ENCODE measurements at regions not wholly inside any gene's neighbourhood (a gene's known extent, or its start where the extent isn't known, plus 50 kb on each side); places are given as distances from the start of the nearest gene placed in this dataset.

DNA sequence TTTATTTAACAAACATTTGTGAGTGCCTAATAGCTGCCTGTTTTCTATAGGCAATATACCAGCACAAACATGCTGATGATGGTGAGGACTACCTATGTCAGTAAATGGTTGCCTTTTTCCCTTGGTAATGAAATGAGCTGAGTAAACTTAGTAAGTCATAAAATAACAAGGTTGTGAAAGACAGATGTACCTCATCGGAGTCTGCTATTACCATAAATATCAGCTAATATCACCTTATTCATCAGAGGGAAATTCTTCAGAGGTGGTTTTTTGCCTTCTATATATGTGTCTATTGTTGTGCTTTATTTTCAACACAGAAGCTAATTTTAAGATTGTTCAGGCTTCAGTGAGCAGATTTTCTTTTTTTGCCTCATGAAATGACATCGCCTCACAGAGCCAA lies 1040.5 kb downstream of the DTWD2 start:
- no peak for DNase-seq (ENCODE audit: low read depth)
- no peak overlapping the region for H3K4me3 ChIP-seq (ENCODE audit: control insufficient read depth, low read depth, low read length)

GRCh38 chr5:117947121-117947520 lies 1041.2 kb downstream of the DTWD2 start:
- no peak overlapping the region for H3K4me3 ChIP-seq (ENCODE audit: control insufficient read depth, low read depth, low read length)
- no peak for DNase-seq (ENCODE audit: low read depth)
- no peak for TF ChIP-seq CTCF (IDR thresholded peaks at IDR 0.05; ENCODE audit: control insufficient read depth, insufficient read depth, low read depth, low read length, missing control alignments)

More for the DNA sequence above, 1040.5 kb downstream of the DTWD2 start:
- no peak for TF ChIP-seq CTCF (IDR thresholded peaks at IDR 0.05; ENCODE audit: control insufficient read depth, insufficient read depth, low read depth, low read length, missing control alignments)

DNA sequence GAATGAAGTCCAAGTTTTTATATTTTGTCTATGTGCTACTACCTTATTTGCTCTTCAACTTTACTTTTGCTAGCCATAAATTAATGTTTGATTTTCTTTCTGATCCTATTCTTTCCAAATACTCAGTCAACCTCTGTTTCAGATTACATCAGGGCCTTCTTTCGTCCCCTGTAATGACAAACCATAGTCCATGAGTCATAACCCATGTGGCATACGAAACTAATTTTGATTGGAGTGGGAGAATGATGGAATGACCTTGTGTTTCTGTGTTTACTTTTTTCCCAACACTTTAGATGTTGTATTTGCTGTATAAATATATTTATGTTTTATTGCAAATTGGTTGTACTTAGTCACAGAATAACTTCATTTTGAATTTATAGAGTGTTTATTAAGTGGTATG lies 1043.1 kb downstream of the DTWD2 start:
- H3K4me3 ChIP-seq (ENCODE audit: control insufficient read depth, low read depth, low read length) = no peak overlapping the region
- DNase-seq (ENCODE audit: low read depth) = no peak
- no peak for TF ChIP-seq CTCF (IDR thresholded peaks at IDR 0.05; ENCODE audit: control insufficient read depth, insufficient read depth, low read depth, low read length, missing control alignments)

- no peak for DNase-seq (ENCODE audit: low read depth)
- TF ChIP-seq CTCF (IDR thresholded peaks at IDR 0.05; ENCODE audit: control insufficient read depth, insufficient read depth, low read depth, low read length, missing control alignments) = no peak
- H3K4me3 ChIP-seq (ENCODE audit: control insufficient read depth, low read depth, low read length) = no peak overlapping the region
These were observed 1044.8 kb downstream of the DTWD2 start for GRCh38 chr5:117943541-117943940.

- H3K4me3 ChIP-seq (ENCODE audit: control insufficient read depth, low read depth, low read length) = no peak overlapping the region
- no peak for DNase-seq (ENCODE audit: low read depth)
- no peak for TF ChIP-seq CTCF (IDR thresholded peaks at IDR 0.05; ENCODE audit: control insufficient read depth, insufficient read depth, low read depth, low read length, missing control alignments)
These were observed 1045.4 kb downstream of the DTWD2 start for GRCh38 chr5:117942861-117943519.

DNA sequence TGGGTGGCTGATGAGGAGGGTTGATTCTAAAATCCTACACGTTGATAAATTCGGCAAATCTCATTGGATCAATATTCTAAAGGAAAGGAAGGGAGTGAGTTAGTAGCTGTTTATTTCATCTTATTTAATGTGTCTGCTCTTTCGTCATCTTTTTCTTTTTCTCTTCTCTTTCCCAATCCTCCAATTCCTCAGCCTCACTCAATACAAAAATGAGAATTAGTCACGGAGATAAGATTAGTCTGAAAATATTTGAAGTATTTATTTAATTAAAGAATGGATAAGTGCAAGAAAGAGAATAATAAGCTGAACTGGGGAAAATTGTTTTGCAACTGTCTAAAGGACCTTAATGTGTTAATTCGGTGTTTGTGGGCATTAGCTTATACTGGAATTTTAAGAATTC lies 1095.1 kb downstream of the DTWD2 start:
- TF ChIP-seq CTCF (IDR thresholded peaks at IDR 0.05; ENCODE audit: control insufficient read depth, insufficient read depth, low read depth, low read length, missing control alignments) = no peak
- DNase-seq (ENCODE audit: low read depth) = no peak
- no peak overlapping the region for H3K4me3 ChIP-seq (ENCODE audit: control insufficient read depth, low read depth, low read length)
